ENCODE measurements at regions not wholly inside any gene's neighbourhood (a gene's known extent, or its start where the extent isn't known, plus 50 kb on each side); places are given as distances from the start of the nearest gene placed in this dataset.

- TF ChIP-seq CTCF (conservative IDR thresholded peaks at IDR 0.05; ENCODE audit: low read length) = no peak
- no peak for TF ChIP-seq EZH2phosphoT487 (IDR thresholded peaks at IDR 0.05; ENCODE audit: borderline replicate concordance, low read depth, low read length)
Observed at GRCh38 chr5:125106881-125107280, 360.4 kb upstream of the ZNF608 start.
